ENCODE measurements at regions not wholly inside any gene's neighbourhood (a gene's known extent, or its start where the extent isn't known, plus 50 kb on each side); places are given as distances from the start of the nearest gene placed in this dataset.
"Not testable (repeated sequence)": the region's sequence is repeated elsewhere in the genome, so short reads cannot be mapped to it uniquely, and the experiment has no call there.

GRCh38 chr22:49674479-49675050 is 153.1 kb downstream of the BRD1 start:
- DNase-seq, result no peak

GRCh38 chr22:49673048-49673447 is 154.6 kb downstream of the BRD1 start:
- no peak for DNase-seq

- no peak for DNase-seq
Observed at GRCh38 chr22:49672014-49672516, 155.6 kb downstream of the BRD1 start.

- no peak for DNase-seq
Observed at GRCh38 chr22:49671331-49672013, 156.2 kb downstream of the BRD1 start.

GRCh38 chr22:49670456-49671330 is 157.0 kb downstream of the BRD1 start:
- DNase-seq, result no peak

GRCh38 chr22:49669969-49670455 is 157.7 kb downstream of the BRD1 start:
- DNase-seq, result not testable (repeated sequence)

GRCh38 chr22:49669427-49669968 is 158.2 kb downstream of the BRD1 start:
- DNase-seq, result not testable (repeated sequence)

GRCh38 chr22:49668402-49668801 is 159.3 kb downstream of the BRD1 start:
- DNase-seq, result no peak

GRCh38 chr22:49667236-49667635 is 160.4 kb downstream of the BRD1 start:
- no peak for DNase-seq

- DNase-seq, result no peak
Observed at GRCh38 chr22:49666146-49666809, 161.4 kb downstream of the BRD1 start.

GRCh38 chr22:49664891-49665290 is 162.8 kb downstream of the BRD1 start:
- no peak for DNase-seq

GRCh38 chr22:49664371-49664881 is 163.2 kb downstream of the BRD1 start:
- DNase-seq, result peak; percentile 35

GRCh38 chr22:49663823-49664222 is 163.8 kb downstream of the BRD1 start:
- DNase-seq, result no peak

GRCh38 chr22:49663311-49663711 is 164.4 kb downstream of the BRD1 start:
- DNase-seq, result no peak

- DNase-seq, result no peak
Observed at GRCh38 chr22:49662681-49663080, 165.0 kb downstream of the BRD1 start.

- no peak for DNase-seq
Observed at GRCh38 chr22:49660794-49661781, 166.6 kb downstream of the BRD1 start.

- no peak for DNase-seq
Observed at GRCh38 chr22:49660321-49660720, 167.4 kb downstream of the BRD1 start.

GRCh38 chr22:49659924-49660315 is 167.8 kb downstream of the BRD1 start:
- no peak for DNase-seq

GRCh38 chr22:49659281-49659923 is 168.3 kb downstream of the BRD1 start:
- DNase-seq, result no peak

- no peak for DNase-seq
Observed at GRCh38 chr22:49658902-49659280, 168.8 kb downstream of the BRD1 start.
